IMR-90 (cell line): ENCODE measurements at regions not wholly inside any gene's neighbourhood (a gene's known extent, or its start where the extent isn't known, plus 50 kb on each side); places are given as distances from the start of the nearest gene placed in this dataset.

ENCODE experiments used
- BHLHE40 ChIP-seq: fragments of 150-350 bp; IDR thresholded peaks from 2 replicates; pipeline ENCODE4 v1.6.1; 2016; ENCODE audit warnings: mild to moderate bottlenecking, low read depth, low read length
- CEBPB ChIP-seq: IDR thresholded peaks from 2 replicates; pipeline ENCODE4 v1.6.1; 2012; ENCODE audit warnings: low read depth, low read length, improper control_type of control experiment
- CHD1 ChIP-seq: IDR thresholded peaks from 2 replicates; pipeline ENCODE4 v1.6.1; 2012; ENCODE audit warnings: low read depth, low read length, improper control_type of control experiment
- CTCF ChIP-seq: conservative IDR thresholded peaks from 2 replicates; pipeline ENCODE4 v1.5.1; 2012; ENCODE audit warnings: mild to moderate bottlenecking, low read depth, low read length, improper control_type of control experiment
- FOS ChIP-seq: fragments of 150-350 bp; IDR thresholded peaks from 2 replicates; pipeline ENCODE4 v1.6.1; 2016; ENCODE audit warnings: low read depth, low read length
- MAZ ChIP-seq: IDR thresholded peaks from 2 replicates; pipeline ENCODE4 v1.6.1; 2012; ENCODE audit warnings: low read depth, mild to moderate bottlenecking, low read length, improper control_type of control experiment, moderate library complexity, borderline replicate concordance
- MXI1 ChIP-seq: IDR thresholded peaks from 2 replicates; pipeline ENCODE4 v1.6.1; 2012; ENCODE audit warnings: low read depth, mild to moderate bottlenecking, low read length, moderate library complexity, borderline replicate concordance
- NFE2L2 ChIP-seq: fragments of 150-350 bp; IDR thresholded peaks from 2 replicates; pipeline ENCODE4 v1.6.1; 2016; ENCODE audit warnings: low read depth, mild to moderate bottlenecking, low read length
- POLR2A ChIP-seq: IDR thresholded peaks from 2 replicates; pipeline ENCODE4 v1.6.1; 2012; ENCODE audit warnings: mild to moderate bottlenecking, low read depth, low read length
- RAD21 ChIP-seq: IDR thresholded peaks from 2 replicates; pipeline ENCODE4 v1.6.1; 2012; ENCODE audit warnings: low read length, improper control_type of control experiment
- RCOR1 ChIP-seq: IDR thresholded peaks from 2 replicates; pipeline ENCODE4 v1.6.1; 2012; ENCODE audit warnings: mild to moderate bottlenecking, low read length, improper control_type of control experiment; ENCODE audit not compliant: insufficient replicate concordance
- RFX5 ChIP-seq: IDR thresholded peaks from 2 replicates; pipeline ENCODE4 v1.8.0; 2012; ENCODE audit warnings: low read depth, mild to moderate bottlenecking, low read length, moderate library complexity
- SMC3 ChIP-seq: fragments of 150-350 bp; IDR thresholded peaks from 2 replicates; pipeline ENCODE4 v1.6.1; 2016; ENCODE audit warnings: low read depth, mild to moderate bottlenecking, antibody characterized with exemption, low read length, moderate library complexity
- USF2 ChIP-seq: fragments of 150-350 bp; IDR thresholded peaks from 2 replicates; pipeline ENCODE4 v1.6.1; 2017; ENCODE audit warnings: mild to moderate bottlenecking, antibody characterized with exemption, low read length, low read depth

- no peak for TF ChIP-seq POLR2A
- TF ChIP-seq CTCF = no peak
- no peak for TF ChIP-seq RFX5
- no peak for TF ChIP-seq USF2
- no peak for TF ChIP-seq RAD21
- TF ChIP-seq FOS = no peak
- no peak for TF ChIP-seq BHLHE40
- TF ChIP-seq CEBPB = no peak
- TF ChIP-seq SMC3 = no peak
- TF ChIP-seq MXI1 = no peak
- TF ChIP-seq NFE2L2 = no peak
- no peak for TF ChIP-seq MAZ
- no peak for TF ChIP-seq CHD1
- no peak for TF ChIP-seq RCOR1
Measured at GRCh38 chr5:25701936-25702335, 1057.2 kb upstream of the CDH10 start.
